Adrenal gland (tissue), 9 donors: ENCODE measurements at regions not wholly inside any gene's neighbourhood (a gene's known extent, or its start where the extent isn't known, plus 50 kb on each side); places are given as distances from the start of the nearest gene placed in this dataset.

ENCODE experiments used
- DNase-seq, 7 donors: peaks; one replicate each; pipeline ENCODE4 v3.0.0-alpha.2; 2019 to 2020
- H3K27ac ChIP-seq, 5 donors: fragments of 200-600 bp; sonication (generic) in 4 of 5; 1 replicate in 3 of 5; 2 replicates in 2 of 5; pipeline versions ENCODE4 v1.5.1 to v1.8.0; 2016 to 2020; ENCODE audit warnings: mild to moderate bottlenecking in 1 of 5
- H3K27me3 ChIP-seq: fragments of 200-600 bp; 2 replicates; pipeline ENCODE4 v1.8.0; 2021
- H3K36me3 ChIP-seq, 2 donors: fragments of 200-600 bp; replicated peaks in 1 of 2; 1 replicate in 1 of 2; 2 replicates in 1 of 2; pipeline versions ENCODE4 v1.5.1 to v1.8.0; 2018 to 2022
- H3K4me1 ChIP-seq, 2 donors: fragments of 200-600 bp; replicated peaks in 1 of 2; 1 replicate in 1 of 2; 2 replicates in 1 of 2; pipeline versions ENCODE4 v1.5.1 to v1.8.0; 2018 to 2021
- H3K4me3 ChIP-seq, 4 donors: fragments of 200-600 bp; sonication (generic) in 3 of 4; one replicate each; pipeline ENCODE4 v1.5.1; 2016 to 2018
- H3K9me3 ChIP-seq, 3 donors: fragments of 200-600 bp; sonication (generic) in 1 of 3; replicated peaks in 1 of 3; 1 replicate in 2 of 3; 2 replicates in 1 of 3; pipeline versions ENCODE4 v1.5.1 to v1.8.0; 2016 to 2021
- CTCF ChIP-seq, 6 experiments: fragments of 450-650 bp in 4 of 6; fragments of 200-600 bp in 2 of 6; sonication (generic) in 1 of 6; IDR thresholded peaks; 1 replicate in 5 of 6; 2 replicates in 1 of 6; pipeline versions ENCODE4 v1.5.1 to v1.8.0; 2016 to 2021; ENCODE audit warnings: antibody characterized with exemption in 6 of 6, mild to moderate bottlenecking in 2 of 6, moderate library complexity in 1 of 6
- POLR2A ChIP-seq, 2 donors: fragments of 450-650 bp; IDR thresholded peaks; one replicate each; pipeline ENCODE4 v1.6.1; 2017; ENCODE audit warnings: antibody characterized with exemption in 2 of 2, mild to moderate bottlenecking in 2 of 2, moderate library complexity in 1 of 2
- WGBS, 4 donors: extraction: QIAGEN DNeasy Blood & Tissue Kit in 2 of 4; methylation state at CpG; one replicate each; pipeline versions ENCODE4 v1.1.5 to v1.1.7; 2013 to 2017; 5-methylcytosine and 5-hydroxymethylcytosine counted together
- intact Hi-C, 2 donors: fragments of 100-400 bp; cut with DNase I; formaldehyde crosslinking; loops; one replicate each; pipeline versions ENCODE4 v1.14.1 to v1.15.0; 2022 to 2023
- donor health status: healthy with polysubstance abuse.
- donor health status: Bipolar disorder and iron deficiency.
- donor health status: DM: yes; HTN: yes; CAD: no.
- donor health status: DM: no; HTN: no; CAD: no.
- donor health status: DM: no; HTN: no; CAD: no.

- no peak for TF ChIP-seq CTCF (IDR thresholded peaks at IDR 0.05)
- TF ChIP-seq POLR2A (IDR thresholded peaks at IDR 0.05) = no peak
- intact Hi-C loops = no loop called here
- H3K4me1 ChIP-seq = no peaks in the 10 kb centered on the region
- DNase-seq = no peak
- H3K27ac ChIP-seq = no peak overlapping the region
- H3K4me3 ChIP-seq = no peak overlapping the region
- H3K9me3 ChIP-seq = no peaks in the 10 kb centered on the region
- H3K27me3 ChIP-seq = no peaks in the 10 kb centered on the region
- no peaks in the 10 kb centered on the region for H3K36me3 ChIP-seq
- WGBS, 4 donors = 87 to 93% (median 90%) methylated on average over 2 of the region's 2 CpGs
These were observed 322.0 kb downstream of the CRPPA start for GRCh38 chr7:16099302-16099849.

GRCh38 chr7:16098585-16099179 is 322.7 kb downstream of the CRPPA start:
- H3K27me3 ChIP-seq = no peaks in the 10 kb centered on the region
- no peaks in the 10 kb centered on the region for H3K36me3 ChIP-seq
- H3K4me3 ChIP-seq = no peak overlapping the region
- no peaks in the 10 kb centered on the region for H3K9me3 ChIP-seq
- intact Hi-C loops = no loop called here
- 80 to 87% (median 81%) methylated on average over 5 of the region's 5 CpGs for WGBS, 4 donors
- TF ChIP-seq POLR2A (IDR thresholded peaks at IDR 0.05) = no peak
- TF ChIP-seq CTCF (IDR thresholded peaks at IDR 0.05) = peak in 4 of 6 experiments; percentile 18 to 48 (median 29)
- no peaks in the 10 kb centered on the region for H3K4me1 ChIP-seq
- DNase-seq = no peak
- H3K27ac ChIP-seq = no peak overlapping the region

- Histone ChIP-seq H3K4me3 (no peak overlapping the region), H3K36me3 (no peaks in the 10 kb centered on the region), H3K27ac (no peak overlapping the region), H3K4me1 (no peaks in the 10 kb centered on the region), H3K27me3 (no peaks in the 10 kb centered on the region), H3K9me3 (no peaks in the 10 kb centered on the region)
- DNase-seq = no peak
- intact Hi-C loops = no loop called here
- no peak for TF ChIP-seq POLR2A (IDR thresholded peaks at IDR 0.05)
- no peak for TF ChIP-seq CTCF (IDR thresholded peaks at IDR 0.05)
These were observed 323.3 kb downstream of the CRPPA start for GRCh38 chr7:16098058-16098457.

GRCh38 chr7:16095171-16095950 is 326.0 kb downstream of the CRPPA start:
- H3K9me3 ChIP-seq = no peaks in the 10 kb centered on the region
- H3K27me3 ChIP-seq = no peaks in the 10 kb centered on the region
- H3K4me3 ChIP-seq = no peak overlapping the region
- no peak for TF ChIP-seq CTCF (IDR thresholded peaks at IDR 0.05)
- no peak for TF ChIP-seq POLR2A (IDR thresholded peaks at IDR 0.05)
- no peaks in the 10 kb centered on the region for H3K4me1 ChIP-seq
- intact Hi-C loops = no loop called here
- WGBS, 4 donors = 49 to 60% (median 52%) methylated on average over 3 of the region's 3 CpGs
- no peak overlapping the region for H3K27ac ChIP-seq
- no peak for DNase-seq
- H3K36me3 ChIP-seq = no peaks in the 10 kb centered on the region
